Upper lobe of left lung (tissue), 6 donors: ENCODE measurements at regions not wholly inside any gene's neighbourhood (a gene's known extent, or its start where the extent isn't known, plus 50 kb on each side); places are given as distances from the start of the nearest gene placed in this dataset.

Experiments used
- ATAC-seq, 2 donors: fragments of 200-7000 bp; cut with Tn5 transposase; one replicate each; pipeline ENCODE4 v1.9.1; 2022; ENCODE audit warnings: mild to moderate bottlenecking in 2 of 2, moderate library complexity in 2 of 2; ENCODE audit not compliant: low FRiP score in 2 of 2
- DNase-seq, 2 donors: peaks; one replicate each; pipeline ENCODE4 v3.0.0-alpha.2; 2019 to 2020
- H3K27ac ChIP-seq, 4 donors: fragments of 200-600 bp; sonication (generic); one replicate each; pipeline ENCODE4 v1.5.1; 2016 to 2019
- H3K27me3 ChIP-seq, 4 donors: fragments of 200-600 bp; sonication (generic); one replicate each; pipeline ENCODE4 v1.5.1; 2017 to 2019
- H3K36me3 ChIP-seq, 4 donors: fragments of 200-600 bp; sonication (generic); one replicate each; pipeline ENCODE4 v1.5.1; 2016 to 2019
- H3K4me1 ChIP-seq, 4 donors: fragments of 200-600 bp; sonication (generic); one replicate each; pipeline ENCODE4 v1.5.1; 2018 to 2019
- H3K4me3 ChIP-seq, 4 donors: fragments of 200-600 bp; sonication (generic); one replicate each; pipeline ENCODE4 v1.5.1; 2017 to 2019; ENCODE audit warnings: mild to moderate bottlenecking in 2 of 4, moderate library complexity in 1 of 4
- H3K9me3 ChIP-seq, 4 donors: fragments of 200-600 bp; sonication (generic); one replicate each; pipeline ENCODE4 v1.5.1; 2018 to 2019
- EP300 ChIP-seq, 4 donors: sonication (generic); formaldehyde crosslinking; IDR thresholded peaks; one replicate each; pipeline ENCODE4 v1.5.1; 2017; ENCODE audit warnings: antibody characterized with exemption in 4 of 4, control low read depth in 2 of 4
- POLR2A ChIP-seq, 4 donors: fragments of 450-650 bp; IDR thresholded peaks; one replicate each; pipeline ENCODE4 v1.5.1; 2016 to 2017; ENCODE audit warnings: antibody characterized with exemption in 4 of 4, mild to moderate bottlenecking in 2 of 4
- POLR2AphosphoS5 ChIP-seq, 2 donors: sonication (generic); formaldehyde crosslinking; IDR thresholded peaks; one replicate each; pipeline ENCODE4 v1.5.1; 2017; ENCODE audit warnings: antibody characterized with exemption in 2 of 2
- WGBS, 2 donors: methylation state at CpG; one replicate each; pipeline ENCODE4 v1.1.5; 2017 to 2018; 5-methylcytosine and 5-hydroxymethylcytosine counted together
- TF ChIP-seq, protein P1 (sequence below), 6 experiments: fragments of 450-650 bp in 4 of 6; fragments of 200-600 bp in 2 of 6; sonication (generic) in 2 of 6; IDR thresholded peaks; one replicate each; pipeline ENCODE4 v1.5.1; 2016 to 2019; ENCODE audit warnings: antibody characterized with exemption in 6 of 6
- donor health status: DM: no; HTN: no; CAD: no; lungs with moderate emphysema.
- donor health status: DM: no; HTN: yes; CAD: no; lungs with severe emphysema.

DNA sequence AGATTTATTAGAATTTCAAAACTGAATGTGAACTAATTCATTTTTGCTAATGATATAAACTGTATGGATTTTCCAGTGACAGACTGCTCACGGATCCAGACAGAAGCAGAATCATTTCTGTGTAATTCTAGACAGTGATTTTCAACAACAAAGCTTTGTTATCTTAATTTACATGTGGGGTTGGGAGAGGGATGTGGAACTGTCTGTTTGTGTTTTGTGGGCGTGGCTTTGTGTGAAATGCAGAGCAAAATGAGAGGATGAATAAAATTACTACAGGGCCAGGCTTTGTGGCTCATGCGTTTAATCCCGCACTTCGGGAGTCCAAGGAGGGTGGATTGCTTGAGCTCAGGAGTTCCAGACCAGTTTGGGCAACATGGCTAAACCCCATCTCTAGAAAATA lies 834.7 kb downstream of the GALC start:
- TF ChIP-seq EP300 (IDR thresholded peaks at IDR 0.05) (no peak), POLR2A (IDR thresholded peaks at IDR 0.05) (no peak), POLR2AphosphoS5 (IDR thresholded peaks at IDR 0.05) (no peak)
- TF ChIP-seq, protein P1, sequence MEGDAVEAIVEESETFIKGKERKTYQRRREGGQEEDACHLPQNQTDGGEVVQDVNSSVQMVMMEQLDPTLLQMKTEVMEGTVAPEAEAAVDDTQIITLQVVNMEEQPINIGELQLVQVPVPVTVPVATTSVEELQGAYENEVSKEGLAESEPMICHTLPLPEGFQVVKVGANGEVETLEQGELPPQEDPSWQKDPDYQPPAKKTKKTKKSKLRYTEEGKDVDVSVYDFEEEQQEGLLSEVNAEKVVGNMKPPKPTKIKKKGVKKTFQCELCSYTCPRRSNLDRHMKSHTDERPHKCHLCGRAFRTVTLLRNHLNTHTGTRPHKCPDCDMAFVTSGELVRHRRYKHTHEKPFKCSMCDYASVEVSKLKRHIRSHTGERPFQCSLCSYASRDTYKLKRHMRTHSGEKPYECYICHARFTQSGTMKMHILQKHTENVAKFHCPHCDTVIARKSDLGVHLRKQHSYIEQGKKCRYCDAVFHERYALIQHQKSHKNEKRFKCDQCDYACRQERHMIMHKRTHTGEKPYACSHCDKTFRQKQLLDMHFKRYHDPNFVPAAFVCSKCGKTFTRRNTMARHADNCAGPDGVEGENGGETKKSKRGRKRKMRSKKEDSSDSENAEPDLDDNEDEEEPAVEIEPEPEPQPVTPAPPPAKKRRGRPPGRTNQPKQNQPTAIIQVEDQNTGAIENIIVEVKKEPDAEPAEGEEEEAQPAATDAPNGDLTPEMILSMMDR (IDR thresholded peaks at IDR 0.05) = no peak
- no peak for ATAC-seq
- WGBS, 2 donors = 66 to 68% methylated on average over 5 of the region's 5 CpGs

DNA sequence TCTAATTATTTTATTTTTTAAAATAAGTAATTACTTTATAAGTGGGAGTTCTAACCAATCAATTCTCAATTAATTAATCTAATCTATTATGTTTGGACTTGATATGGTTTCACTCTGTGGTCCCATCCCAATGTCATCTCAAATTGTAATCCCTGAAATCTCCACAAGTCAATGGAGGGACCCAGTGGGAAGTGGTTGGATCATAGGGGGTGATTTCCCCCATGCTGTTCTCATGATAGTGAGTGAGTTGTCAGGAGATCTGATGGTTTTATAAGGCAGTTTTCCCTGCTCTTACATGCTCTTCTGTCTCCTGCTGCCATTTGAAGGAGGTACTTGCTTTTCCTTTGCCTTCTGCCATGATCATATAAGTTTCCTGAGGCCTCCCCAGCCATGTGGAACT lies 836.1 kb downstream of the GALC start:
- no peaks in the 10 kb centered on the region for H3K27me3 ChIP-seq
- DNase-seq = no peak
- no peak overlapping the region for H3K27ac ChIP-seq
- ATAC-seq = no peak
- no peaks in the 10 kb centered on the region for H3K36me3 ChIP-seq
- H3K4me1 ChIP-seq = no peaks in the 10 kb centered on the region
- no peak overlapping the region for H3K4me3 ChIP-seq
- TF ChIP-seq, protein P1 (IDR thresholded peaks at IDR 0.05) = no peak
- no peak for TF ChIP-seq EP300 (IDR thresholded peaks at IDR 0.05)
- TF ChIP-seq POLR2AphosphoS5 (IDR thresholded peaks at IDR 0.05) = no peak
- no peak for TF ChIP-seq POLR2A (IDR thresholded peaks at IDR 0.05)
- H3K9me3 ChIP-seq = no peaks in the 10 kb centered on the region

More for the DNA sequence above, 834.7 kb downstream of the GALC start:
- Histone ChIP-seq H3K36me3 (no peaks in the 10 kb centered on the region), H3K27ac (no peak overlapping the region), H3K4me1 (no peaks in the 10 kb centered on the region), H3K27me3 (no peaks in the 10 kb centered on the region), H3K4me3 (no peak overlapping the region), H3K9me3 (no peaks in the 10 kb centered on the region)
- no peak for DNase-seq

DNA sequence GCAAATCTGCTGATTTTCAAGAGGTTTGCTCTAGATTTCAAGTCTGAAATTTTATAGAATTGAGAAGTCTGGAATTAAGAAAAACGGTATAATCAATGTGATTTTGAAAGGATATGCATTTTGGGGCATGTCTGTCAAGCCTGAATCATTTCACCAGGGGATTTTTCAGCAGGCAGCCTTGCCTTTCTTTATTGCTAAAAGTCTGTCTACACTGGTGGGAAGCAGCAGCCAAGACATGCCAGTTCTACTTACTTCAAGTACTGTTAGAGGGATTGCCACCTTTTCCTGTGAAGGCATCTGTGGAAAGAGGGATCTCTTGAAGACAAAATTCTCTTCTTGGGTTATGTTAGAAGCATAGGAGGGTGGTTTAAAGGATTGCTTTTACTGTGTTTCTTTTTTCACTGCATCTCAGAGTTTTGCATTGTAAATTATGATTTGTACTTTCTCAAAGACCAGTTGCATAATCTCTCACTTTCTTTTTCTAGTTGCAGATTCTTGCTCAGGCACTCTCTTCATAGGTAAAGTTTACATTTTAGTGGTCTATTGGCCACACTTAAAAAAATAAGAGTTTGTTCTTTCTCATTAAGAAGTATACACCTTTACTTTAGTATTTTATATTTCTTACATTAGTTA lies 837.0 kb downstream of the GALC start:
- DNase-seq (no peak), ATAC-seq (no peak)
- no peak overlapping the region for H3K4me3 ChIP-seq
- TF ChIP-seq POLR2A (IDR thresholded peaks at IDR 0.05) (no peak), POLR2AphosphoS5 (IDR thresholded peaks at IDR 0.05) (no peak), EP300 (IDR thresholded peaks at IDR 0.05) (no peak)
- TF ChIP-seq, protein P1 (IDR thresholded peaks at IDR 0.05) = no peak
- H3K9me3 ChIP-seq = no peaks in the 10 kb centered on the region
- H3K4me1 ChIP-seq = no peaks in the 10 kb centered on the region
- WGBS, 2 donors = 52 to 72% methylated on average over 1 of the region's 1 CpG
- H3K27me3 ChIP-seq = no peaks in the 10 kb centered on the region
- H3K36me3 ChIP-seq = no peaks in the 10 kb centered on the region
- H3K27ac ChIP-seq = no peak overlapping the region

DNA sequence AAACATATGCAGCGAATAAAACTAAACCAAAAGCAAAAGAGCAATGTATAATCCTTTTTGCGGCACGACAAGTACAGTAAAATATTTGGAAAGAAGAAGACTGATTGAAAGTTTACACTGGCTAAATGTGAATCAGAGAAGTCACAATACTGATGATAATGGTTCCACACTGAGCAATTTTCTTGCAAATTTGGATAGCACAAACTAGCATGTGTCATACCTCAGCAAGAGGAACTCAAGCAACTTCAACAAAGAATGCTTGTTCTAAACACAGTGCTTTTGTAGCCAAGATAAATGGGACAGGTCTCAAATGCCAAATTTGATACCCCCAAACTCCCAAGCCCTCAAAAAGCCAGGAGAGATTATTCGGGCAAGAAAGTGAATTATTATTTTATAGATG lies 839.1 kb downstream of the GALC start:
- no peak for TF ChIP-seq POLR2A (IDR thresholded peaks at IDR 0.05)
- TF ChIP-seq, protein P1 (IDR thresholded peaks at IDR 0.05) = no peak
- TF ChIP-seq POLR2AphosphoS5 (IDR thresholded peaks at IDR 0.05) = no peak
- no peak for TF ChIP-seq EP300 (IDR thresholded peaks at IDR 0.05)
- H3K36me3 ChIP-seq = no peaks in the 10 kb centered on the region
- ATAC-seq (no peak), DNase-seq (no peak)
- H3K9me3 ChIP-seq = no peaks in the 10 kb centered on the region
- WGBS, 2 donors = 86% methylated on average over 4 of the region's 4 CpGs
- H3K4me3 ChIP-seq = no peak overlapping the region
- no peak overlapping the region for H3K27ac ChIP-seq
- no peaks in the 10 kb centered on the region for H3K4me1 ChIP-seq
- H3K27me3 ChIP-seq = no peaks in the 10 kb centered on the region

DNA sequence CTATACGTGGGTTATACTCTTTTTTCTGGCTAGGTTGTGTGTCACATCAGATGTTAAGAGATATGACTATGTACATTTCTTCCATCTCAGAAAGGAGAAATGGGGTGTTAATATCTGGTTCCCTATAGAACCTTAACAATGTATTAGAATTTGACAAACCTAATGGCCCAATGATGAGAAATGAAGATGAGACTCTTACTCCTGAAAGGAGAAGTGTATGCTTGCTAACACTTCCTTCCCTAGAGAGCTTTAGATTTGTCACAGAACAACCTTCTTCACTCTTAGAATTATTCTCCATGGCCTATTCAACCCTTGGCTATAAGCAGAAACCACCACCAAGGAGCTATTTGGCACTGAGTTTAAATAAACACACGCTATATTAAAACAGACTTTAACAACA lies 839.6 kb downstream of the GALC start:
- no peak for ATAC-seq
- no peak overlapping the region for H3K27ac ChIP-seq
- no peak for DNase-seq
- H3K4me1 ChIP-seq = no peaks in the 10 kb centered on the region
- 77 to 82% methylated on average over 2 of the region's 2 CpGs for WGBS, 2 donors
- no peaks in the 10 kb centered on the region for H3K27me3 ChIP-seq
- H3K9me3 ChIP-seq = no peaks in the 10 kb centered on the region
- no peaks in the 10 kb centered on the region for H3K36me3 ChIP-seq
- no peak for TF ChIP-seq POLR2AphosphoS5 (IDR thresholded peaks at IDR 0.05)
- no peak for TF ChIP-seq EP300 (IDR thresholded peaks at IDR 0.05)
- TF ChIP-seq, protein P1 (IDR thresholded peaks at IDR 0.05) = no peak
- no peak for TF ChIP-seq POLR2A (IDR thresholded peaks at IDR 0.05)
- no peak overlapping the region for H3K4me3 ChIP-seq
